Mesendoderm (in vitro differentiated cells): ENCODE measurements at regions not wholly inside any gene's neighbourhood (a gene's known extent, or its start where the extent isn't known, plus 50 kb on each side); places are given as distances from the start of the nearest gene placed in this dataset.

Experiments
- DNase-seq: peaks from one replicate; pipeline ENCODE4 v3.0.0; 2013
- H2AK5ac ChIP-seq: 2 replicates; pipeline ENCODE4 v1.6.1; 2013; ENCODE audit warnings: low read length, inconsistent platforms
- H2BK120ac ChIP-seq: 2 replicates; pipeline ENCODE4 v1.6.1; 2013; ENCODE audit warnings: low read depth, mild to moderate bottlenecking, low read length, moderate library complexity, mixed read lengths
- H2BK15ac ChIP-seq: replicated peaks from 2 replicates; pipeline ENCODE4 v1.6.1; 2013; ENCODE audit warnings: low read depth, mild to moderate bottlenecking, moderate library complexity
- H2BK5ac ChIP-seq: 2 replicates; pipeline ENCODE4 v1.6.1; 2013; ENCODE audit warnings: low read length, inconsistent platforms
- H3K18ac ChIP-seq: 2 replicates; pipeline ENCODE4 v1.6.1; 2013; ENCODE audit warnings: mild to moderate bottlenecking, low read length, mixed read lengths
- H3K23ac ChIP-seq: one replicate; pipeline ENCODE4 v1.6.1; 2013; ENCODE audit warnings: low read length
- H3K27ac ChIP-seq: 2 replicates; pipeline ENCODE4 v1.5.1; 2013; ENCODE audit warnings: low read depth, mild to moderate bottlenecking, inconsistent platforms, low read length, moderate library complexity
- H3K27me3 ChIP-seq: 2 replicates; pipeline ENCODE4 v1.6.1; 2013; ENCODE audit warnings: low read length, control low read depth, mild to moderate bottlenecking, inconsistent platforms; ENCODE audit not compliant: insufficient read depth, poor library complexity
- H3K36me3 ChIP-seq: 2 replicates; pipeline ENCODE4 v1.6.1; 2013; ENCODE audit warnings: low read length, inconsistent platforms; ENCODE audit not compliant: control insufficient read depth, insufficient read depth
- H3K4ac ChIP-seq: one replicate; pipeline ENCODE4 v1.6.1; 2013; ENCODE audit warnings: low read depth, mild to moderate bottlenecking, low read length, moderate library complexity
- H3K4me1 ChIP-seq: 2 replicates; pipeline ENCODE4 v1.6.1; 2013; ENCODE audit warnings: low read depth, low read length, inconsistent platforms; ENCODE audit not compliant: control insufficient read depth
- H3K4me2 ChIP-seq: 2 replicates; pipeline ENCODE4 v1.6.1; 2013; ENCODE audit warnings: low read length
- H3K4me3 ChIP-seq: 2 replicates; pipeline ENCODE4 v1.5.1; 2013; ENCODE audit warnings: mild to moderate bottlenecking, low read length
- H3K56ac ChIP-seq: one replicate; pipeline ENCODE4 v1.6.1; 2013; ENCODE audit warnings: low read length
- H3K79me1 ChIP-seq: 2 replicates; pipeline ENCODE4 v1.6.1; 2013; ENCODE audit warnings: low read length, inconsistent platforms
- H3K79me2 ChIP-seq: 2 replicates; pipeline ENCODE4 v1.6.1; 2013; ENCODE audit warnings: mild to moderate bottlenecking, low read length; ENCODE audit not compliant: control insufficient read depth, insufficient read depth
- H3K9ac ChIP-seq: 2 replicates; pipeline ENCODE4 v1.6.1; 2013; ENCODE audit warnings: low read length, inconsistent platforms
- H4K5ac ChIP-seq: one replicate; pipeline ENCODE4 v1.6.1; 2013; ENCODE audit warnings: low read length
- H4K8ac ChIP-seq: one replicate; pipeline ENCODE4 v1.6.1; 2013; ENCODE audit warnings: low read depth, mild to moderate bottlenecking, control low read depth, low read length, moderate library complexity
- WGBS: extraction: QIAGEN DNeasy Blood & Tissue Kit; methylation state at CpG from one replicate; pipeline ENCODE4 v1.1.7; 2013; ENCODE audit warnings: low lambda C conversion rate, missing lambda C conversion rate; ENCODE audit not compliant: insufficient coverage; ENCODE audit errors: extremely low coverage; 5-methylcytosine and 5-hydroxymethylcytosine counted together

DNA sequence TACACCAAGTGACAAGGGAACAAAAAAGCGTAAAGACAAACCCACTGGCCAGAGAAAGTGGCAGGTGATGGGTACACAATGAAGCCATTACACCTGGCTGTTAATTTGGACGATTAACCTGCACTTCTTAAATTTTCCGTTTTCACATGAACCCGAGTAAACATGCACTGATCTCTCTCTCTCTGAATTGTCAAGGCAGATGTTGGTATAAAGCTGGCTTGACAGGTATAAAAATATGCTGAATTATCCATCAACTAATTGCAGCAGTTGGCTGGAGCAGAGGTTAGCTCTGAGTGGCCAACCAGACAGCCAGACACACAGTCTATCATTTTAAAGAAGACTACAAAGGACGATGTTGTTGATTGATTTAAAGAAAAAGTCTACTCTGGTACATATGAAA lies 561.7 kb upstream of the ALCAM start:
- Histone ChIP-seq H4K5ac (no peak overlapping the region), H2BK15ac (no peak overlapping the region), H3K79me2 (no peaks in the 10 kb centered on the region), H2BK120ac (no peak overlapping the region), H3K79me1 (no peaks in the 10 kb centered on the region), H2BK5ac (no peak overlapping the region), H3K18ac (no peak overlapping the region), H3K4me2 (no peak overlapping the region), H3K9ac (no peak overlapping the region), H4K8ac (no peak overlapping the region), H3K27me3 (no peaks in the 10 kb centered on the region), H3K4me3 (no peak overlapping the region), H3K4ac (no peak overlapping the region), H2AK5ac (no peak overlapping the region), H3K56ac (no peak overlapping the region), H3K23ac (no peak overlapping the region), H3K27ac (no peak overlapping the region), H3K36me3 (no peaks in the 10 kb centered on the region), H3K4me1 (no peaks in the 10 kb centered on the region)
- no CpG with 5 or more reads among the region's 5 CpGs for WGBS
- DNase-seq, result no peak

DNA sequence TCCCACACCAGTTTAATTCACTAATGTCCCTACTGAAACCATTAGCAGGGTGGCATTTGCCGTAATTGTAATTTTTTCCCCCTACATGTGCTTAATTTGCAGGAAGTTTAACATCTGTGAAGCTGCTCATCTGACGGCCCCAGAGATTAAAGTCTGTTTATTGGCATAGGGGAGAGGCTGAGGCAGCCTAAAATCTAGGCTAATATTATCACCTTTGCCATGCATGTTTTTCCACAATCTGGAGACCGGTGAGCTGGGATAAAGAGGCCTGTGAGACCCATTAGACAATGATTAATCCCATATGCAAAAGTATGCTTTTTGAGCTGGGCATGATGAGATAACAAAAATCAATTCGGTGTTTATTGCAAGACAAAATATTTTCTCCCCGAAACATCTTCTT lies 561.2 kb upstream of the ALCAM start:
- Histone ChIP-seq H3K23ac (no peak overlapping the region), H3K27ac (no peak overlapping the region), H2AK5ac (no peak overlapping the region), H4K8ac (no peak overlapping the region), H2BK120ac (no peak overlapping the region), H3K18ac (no peak overlapping the region), H3K36me3 (no peaks in the 10 kb centered on the region), H3K56ac (no peak overlapping the region), H3K79me2 (no peaks in the 10 kb centered on the region), H3K4me1 (no peaks in the 10 kb centered on the region), H3K4ac (no peak overlapping the region), H4K5ac (no peak overlapping the region), H3K9ac (no peak overlapping the region), H3K79me1 (no peaks in the 10 kb centered on the region), H3K4me3 (no peak overlapping the region), H2BK15ac (no peak overlapping the region), H3K27me3 (no peaks in the 10 kb centered on the region), H3K4me2 (no peak overlapping the region), H2BK5ac (no peak overlapping the region)
- DNase-seq, result no peak
- WGBS, result no CpG with 5 or more reads among the region's 5 CpGs

- Histone ChIP-seq H4K5ac (no peak overlapping the region), H3K4me3 (no peak overlapping the region), H3K36me3 (no peaks in the 10 kb centered on the region), H3K79me1 (no peaks in the 10 kb centered on the region), H4K8ac (no peak overlapping the region), H3K4me1 (no peaks in the 10 kb centered on the region), H3K4ac (no peak overlapping the region), H2BK5ac (no peak overlapping the region), H2AK5ac (no peak overlapping the region), H3K27me3 (no peaks in the 10 kb centered on the region), H3K4me2 (no peak overlapping the region), H2BK120ac (no peak overlapping the region), H3K79me2 (no peaks in the 10 kb centered on the region), H2BK15ac (no peak overlapping the region), H3K18ac (no peak overlapping the region), H3K56ac (no peak overlapping the region), H3K27ac (no peak overlapping the region), H3K23ac (no peak overlapping the region), H3K9ac (no peak overlapping the region)
- no peak for DNase-seq
- WGBS, result no CpG with 5 or more reads among the region's 1 CpG
Observed at GRCh38 chr3:104810896-104811295, 555.8 kb upstream of the ALCAM start.

DNA sequence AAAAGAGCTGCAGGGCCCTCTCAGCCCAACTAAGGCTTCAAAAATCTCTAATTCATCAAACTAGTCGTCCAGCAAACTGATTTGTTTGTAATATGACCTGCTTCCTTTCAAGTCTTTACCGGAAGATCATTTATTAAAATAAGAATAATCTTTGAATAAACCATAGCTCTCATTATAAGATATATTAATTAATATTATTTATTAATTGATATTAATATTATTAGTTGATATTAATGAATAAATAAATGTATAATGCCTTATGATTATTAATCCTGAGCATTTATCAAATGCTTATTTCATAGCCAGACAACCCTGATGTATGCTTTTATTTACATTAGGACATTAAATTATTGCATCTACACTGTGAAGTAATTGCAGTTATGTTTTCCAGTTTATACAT lies 550.7 kb upstream of the ALCAM start:
- H3K79me1 ChIP-seq, result no peaks in the 10 kb centered on the region
- H3K4me2 ChIP-seq, result no peak overlapping the region
- no peaks in the 10 kb centered on the region for H3K36me3 ChIP-seq
- H3K9ac ChIP-seq, result no peak overlapping the region
- no peaks in the 10 kb centered on the region for H3K27me3 ChIP-seq
- no peak overlapping the region for H3K56ac ChIP-seq
- H3K23ac ChIP-seq, result no peak overlapping the region
- DNase-seq, result no peak
- H2BK120ac ChIP-seq, result no peak overlapping the region
- H3K79me2 ChIP-seq, result no peaks in the 10 kb centered on the region
- no peak overlapping the region for H2AK5ac ChIP-seq
- H3K4me1 ChIP-seq, result no peaks in the 10 kb centered on the region
- H4K8ac ChIP-seq, result no peak overlapping the region
- no CpG with 5 or more reads among the region's 2 CpGs for WGBS
- H4K5ac ChIP-seq, result no peak overlapping the region
- H2BK15ac ChIP-seq, result no peak overlapping the region
- no peak overlapping the region for H3K4me3 ChIP-seq
- no peak overlapping the region for H3K18ac ChIP-seq
- no peak overlapping the region for H3K4ac ChIP-seq
- H3K27ac ChIP-seq, result no peak overlapping the region
- H2BK5ac ChIP-seq, result no peak overlapping the region

- Histone ChIP-seq H3K4ac (no peak overlapping the region), H3K9ac (no peak overlapping the region), H3K4me1 (no peaks in the 10 kb centered on the region), H3K27me3 (no peaks in the 10 kb centered on the region), H2BK15ac (no peak overlapping the region), H3K79me1 (no peaks in the 10 kb centered on the region), H3K23ac (no peak overlapping the region), H3K4me2 (no peak overlapping the region), H3K79me2 (no peaks in the 10 kb centered on the region), H3K56ac (no peak overlapping the region), H4K8ac (no peak overlapping the region), H2BK120ac (no peak overlapping the region), H3K4me3 (no peak overlapping the region), H3K18ac (no peak overlapping the region), H3K36me3 (no peaks in the 10 kb centered on the region), H2BK5ac (no peak overlapping the region), H2AK5ac (no peak overlapping the region), H3K27ac (no peak overlapping the region), H4K5ac (no peak overlapping the region)
- WGBS, result no CpG with 5 or more reads among the region's 1 CpG
- DNase-seq, result no peak
Observed at GRCh38 chr3:104816716-104817115, 550.0 kb upstream of the ALCAM start.

GRCh38 chr3:104819333-104819732 lies 547.4 kb upstream of the ALCAM start:
- Histone ChIP-seq H2AK5ac (no peak overlapping the region), H3K4me1 (no peaks in the 10 kb centered on the region), H2BK15ac (no peak overlapping the region), H3K27me3 (no peaks in the 10 kb centered on the region), H2BK5ac (no peak overlapping the region), H2BK120ac (no peak overlapping the region), H3K36me3 (no peaks in the 10 kb centered on the region), H3K4ac (no peak overlapping the region), H3K9ac (no peak overlapping the region), H3K4me3 (no peak overlapping the region), H3K79me2 (no peaks in the 10 kb centered on the region), H3K18ac (no peak overlapping the region), H3K23ac (no peak overlapping the region), H3K27ac (no peak overlapping the region), H3K4me2 (no peak overlapping the region), H4K8ac (no peak overlapping the region), H4K5ac (no peak overlapping the region), H3K56ac (no peak overlapping the region), H3K79me1 (no peaks in the 10 kb centered on the region)
- no peak for DNase-seq
- WGBS, result no CpG with 5 or more reads among the region's 2 CpGs
